HCT116 (cell line): ENCODE measurements at regions not wholly inside any gene's neighbourhood (a gene's known extent, or its start where the extent isn't known, plus 50 kb on each side); places are given as distances from the start of the nearest gene placed in this dataset.

Experiments used
- ATAC-seq: fragments of 200-7000 bp; cut with Tn5 transposase; 2 replicates; pipeline ENCODE4 v1.9.1; 2020; ENCODE audit warnings: mild to moderate bottlenecking, moderate library complexity
- BruUV-seq: library from RNA; stranded (reverse); fragments of 400-500 nt; replicated peaks from 2 replicates; lab custom pipeline; 2021; lab: Mats Ljungman, UMichigan
- CTCF ChIA-PET: fragments of 300-600 bp; sonication (Branson Sonifier 250); formaldehyde crosslinking; loops from one replicate; lab custom pipeline; 2021; ENCODE audit warnings: antibody characterized with exemption; lab: Charles Lee
- POLR2A ChIA-PET: fragments of 300-600, 350-600 bp; sonication (Branson Sonifier 250); formaldehyde crosslinking; loops from one replicate; lab custom pipeline; 2021; ENCODE audit warnings: antibody characterized with exemption; lab: Charles Lee
- RAD21 ChIA-PET, 2 experiments: fragments of 300-600 bp; sonication (Branson Sonifier 250); formaldehyde crosslinking; loops; one replicate each; lab custom pipeline; 2023; ENCODE audit warnings: low total read pairs in 2 of 2; ENCODE audit not compliant: uncharacterized antibody in 2 of 2, unreplicated experiment in 2 of 2, low non-redundant PET in 1 of 2; lab: Charles Lee
- DNase-seq: peaks from one replicate; pipeline ENCODE4 v3.0.0-alpha.2; 2010; ENCODE audit warnings: low read depth, low spot score
- H2AFZ ChIP-seq: fragments of 200-600 bp; shearing (Covaris generic), sonication (generic); 2 replicates; pipeline ENCODE4 v1.6.1; 2017; ENCODE audit warnings: low read depth, mixed run types, mixed read lengths, antibody characterized with exemption, low read length; ENCODE audit not compliant: poor library complexity, severe bottlenecking
- H3K27ac ChIP-seq: 2 replicates; pipeline ENCODE4 v1.5.1; 2012; ENCODE audit warnings: low read depth, low read length
- H3K27me3 ChIP-seq: fragments of 200-600 bp; sonication (generic); 2 replicates; pipeline ENCODE4 v1.6.1; 2016; ENCODE audit warnings: mixed run types, low read length, mixed read lengths; ENCODE audit not compliant: insufficient read depth
- H3K36me3 ChIP-seq, 2 experiments: fragments of 200-500 bp in 1 of 2; fragments of 200-600 bp in 1 of 2; sonication (Bioruptor generic) in 1 of 2; sonication (generic) in 1 of 2; 2 replicates each; pipeline versions ENCODE4 v1.5.1 to v1.6.1; 2014 to 2016; ENCODE audit warnings: low read length in 2 of 2, inconsistent platforms in 1 of 2, mixed read lengths in 1 of 2, mixed run types in 1 of 2; ENCODE audit not compliant: insufficient read depth in 2 of 2, control insufficient read depth in 1 of 2
- H3K4me1 ChIP-seq, 2 experiments: fragments of 200-600 bp in 1 of 2; sonication (generic) in 1 of 2; 2 replicates each; pipeline versions ENCODE4 v1.5.1 to v1.6.1; 2012 to 2017; ENCODE audit warnings: low read length in 2 of 2, inconsistent platforms in 1 of 2, mild to moderate bottlenecking in 1 of 2, mixed read lengths in 1 of 2, mixed run types in 1 of 2, moderate library complexity in 1 of 2; ENCODE audit not compliant: insufficient read depth in 2 of 2, control insufficient read depth in 1 of 2
- H3K4me2 ChIP-seq: fragments of 200-600 bp; sonication (generic); 2 replicates; pipeline ENCODE4 v1.6.1; 2017; ENCODE audit warnings: mixed run types, low read length, mixed read lengths
- H3K4me3 ChIP-seq, 2 experiments: fragments of 200-600 bp in 1 of 2; sonication (generic) in 1 of 2; replicated peaks in 1 of 2; 2 replicates each; pipeline ENCODE4 v1.5.1; 2011 to 2016; ENCODE audit warnings: low read length in 2 of 2, control low read depth in 1 of 2, low read depth in 1 of 2, mild to moderate bottlenecking in 1 of 2, mixed read lengths in 1 of 2, mixed run types in 1 of 2
- H3K79me2 ChIP-seq: fragments of 200-600 bp; sonication (generic); 2 replicates; pipeline ENCODE4 v1.6.1; 2017; ENCODE audit warnings: mild to moderate bottlenecking, mixed run types, low read length, moderate library complexity, mixed read lengths; ENCODE audit not compliant: insufficient read depth
- H3K9ac ChIP-seq: fragments of 200-600 bp; sonication (generic); 2 replicates; pipeline ENCODE4 v1.6.1; 2016; ENCODE audit warnings: low read length, mixed read lengths
- H3K9me2 ChIP-seq: fragments of 200-600 bp; sonication (generic), shearing (Covaris generic); 2 replicates; pipeline ENCODE4 v1.6.1; 2017; ENCODE audit warnings: mixed run types, mild to moderate bottlenecking, moderate library complexity; ENCODE audit not compliant: insufficient read depth
- H3K9me3 ChIP-seq, 2 experiments: fragments of 200-500 bp in 1 of 2; fragments of 200-600 bp in 1 of 2; sonication (Bioruptor generic) in 1 of 2; sonication (generic) in 1 of 2; 2 replicates each; pipeline ENCODE4 v1.6.1; 2014 to 2017; ENCODE audit warnings: low read length in 2 of 2, mixed read lengths in 2 of 2, inconsistent platforms in 1 of 2, low read depth in 1 of 2, mild to moderate bottlenecking in 1 of 2, mixed run types in 1 of 2, moderate library complexity in 1 of 2; ENCODE audit not compliant: control insufficient read depth in 1 of 2, insufficient read depth in 1 of 2
- H4K20me1 ChIP-seq: fragments of 200-600 bp; sonication (generic), shearing (Covaris generic); 2 replicates; pipeline ENCODE4 v1.6.1; 2017; ENCODE audit warnings: mixed run types, mild to moderate bottlenecking, moderate library complexity; ENCODE audit not compliant: insufficient read depth
- CEBPB ChIP-seq: IDR thresholded peaks from 2 replicates; pipeline ENCODE4 v1.6.1; 2012; ENCODE audit warnings: low read depth
- ELF1 ChIP-seq: IDR thresholded peaks from 2 replicates; pipeline ENCODE4 v1.6.1; 2012; ENCODE audit warnings: low read depth, borderline replicate concordance
- EZH2 ChIP-seq: fragments of 200-600 bp; sonication (generic); IDR thresholded peaks from 2 replicates; pipeline ENCODE4 v1.6.1; 2017; ENCODE audit warnings: antibody characterized with exemption, mixed run types
- FOSL1 ChIP-seq: IDR thresholded peaks from 2 replicates; pipeline ENCODE4 v1.6.1; 2012; ENCODE audit warnings: low read depth
- JUND ChIP-seq: IDR thresholded peaks from 2 replicates; pipeline ENCODE4 v1.6.1; 2012
- SP1 ChIP-seq: IDR thresholded peaks from 2 replicates; pipeline ENCODE4 v1.6.1; 2012; ENCODE audit warnings: low read depth
- SRF ChIP-seq: IDR thresholded peaks from 2 replicates; pipeline ENCODE4 v1.6.1; 2012; ENCODE audit warnings: low read depth
- TCF7L2 ChIP-seq: IDR thresholded peaks from 2 replicates; pipeline ENCODE4 v1.7.0; 2011; ENCODE audit warnings: borderline replicate concordance, inconsistent platforms; ENCODE audit not compliant: insufficient read depth, insufficient read length; ENCODE audit errors: extremely low read depth
- YY1 ChIP-seq: IDR thresholded peaks from 2 replicates; pipeline ENCODE4 v1.6.1; 2011; ENCODE audit warnings: low read length, low read depth, moderate library complexity, mild to moderate bottlenecking; ENCODE audit not compliant: insufficient replicate concordance; ENCODE audit errors: extremely low read depth
- ZFX ChIP-seq: fragments of 450-650 bp; IDR thresholded peaks from 2 replicates; pipeline ENCODE4 v1.6.1; 2017
- intact Hi-C: fragments of 100-400 bp; cut with micrococcal nuclease; formaldehyde crosslinking; loops from 2 replicates; pipeline ENCODE4 v1.10.0; 2022
- TF ChIP-seq, protein P1 (sequence below): IDR thresholded peaks from 2 replicates; pipeline ENCODE4 v1.6.1; 2011; ENCODE audit warnings: mild to moderate bottlenecking, low read length, moderate library complexity; ENCODE audit not compliant: insufficient replicate concordance; ENCODE audit errors: extremely low read depth
- TF ChIP-seq, protein P2 (sequence below): IDR thresholded peaks from 2 replicates; pipeline ENCODE4 v1.6.1; 2012

- RAD21 ChIA-PET: no interaction called here
- H3K9me3 ChIP-seq: no peaks in the 10 kb centered on the region
- TF ChIP-seq, protein P1, sequence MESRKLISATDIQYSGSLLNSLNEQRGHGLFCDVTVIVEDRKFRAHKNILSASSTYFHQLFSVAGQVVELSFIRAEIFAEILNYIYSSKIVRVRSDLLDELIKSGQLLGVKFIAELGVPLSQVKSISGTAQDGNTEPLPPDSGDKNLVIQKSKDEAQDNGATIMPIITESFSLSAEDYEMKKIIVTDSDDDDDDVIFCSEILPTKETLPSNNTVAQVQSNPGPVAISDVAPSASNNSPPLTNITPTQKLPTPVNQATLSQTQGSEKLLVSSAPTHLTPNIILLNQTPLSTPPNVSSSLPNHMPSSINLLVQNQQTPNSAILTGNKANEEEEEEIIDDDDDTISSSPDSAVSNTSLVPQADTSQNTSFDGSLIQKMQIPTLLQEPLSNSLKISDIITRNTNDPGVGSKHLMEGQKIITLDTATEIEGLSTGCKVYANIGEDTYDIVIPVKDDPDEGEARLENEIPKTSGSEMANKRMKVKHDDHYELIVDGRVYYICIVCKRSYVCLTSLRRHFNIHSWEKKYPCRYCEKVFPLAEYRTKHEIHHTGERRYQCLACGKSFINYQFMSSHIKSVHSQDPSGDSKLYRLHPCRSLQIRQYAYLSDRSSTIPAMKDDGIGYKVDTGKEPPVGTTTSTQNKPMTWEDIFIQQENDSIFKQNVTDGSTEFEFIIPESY: no peak
- TF ChIP-seq TCF7L2 (no peak), EZH2 (no peak), ELF1 (no peak), FOSL1 (no peak), SP1 (no peak), JUND (no peak), YY1 (no peak), CEBPB (no peak), SRF (no peak), ZFX (no peak)
- TF ChIP-seq, protein P2, sequence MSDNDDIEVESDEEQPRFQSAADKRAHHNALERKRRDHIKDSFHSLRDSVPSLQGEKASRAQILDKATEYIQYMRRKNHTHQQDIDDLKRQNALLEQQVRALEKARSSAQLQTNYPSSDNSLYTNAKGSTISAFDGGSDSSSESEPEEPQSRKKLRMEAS: no peak
- TF ChIP-seq, all 23 proteins: peak for 0
- Histone ChIP-seq H4K20me1 (no peaks in the 10 kb centered on the region), H3K4me1 (no peaks in the 10 kb centered on the region), H3K36me3 (no peaks in the 10 kb centered on the region), H3K9ac (no peak overlapping the region), H3K79me2 (no peaks in the 10 kb centered on the region), H3K4me3 (no peak overlapping the region), H3K9me2 (no peaks in the 10 kb centered on the region), H3K4me2 (no peak overlapping the region), H3K27ac (no peak overlapping the region), H2AFZ (no peak overlapping the region), H3K27me3 (no peaks in the 10 kb centered on the region)
- DNase-seq: no peak
- intact Hi-C loops: no loop called here
- CTCF ChIA-PET: no interaction called here
- BruUV-seq: no TSS peak
- POLR2A ChIA-PET: no interaction called here
- ATAC-seq: no peak
Observed at GRCh38 chr3:165920984-165921383, 83.8 kb upstream of the BCHE start.
